GM19463 (cell line): ENCODE measurements at regions not wholly inside any gene's neighbourhood (a gene's known extent, or its start where the extent isn't known, plus 50 kb on each side); places are given as distances from the start of the nearest gene placed in this dataset.
"Not testable (repeated sequence)": the region's sequence is repeated elsewhere in the genome, so short reads cannot be mapped to it uniquely, and the experiment has no call there.

Experiments used
- ATAC-seq: cut with Tn5 transposase; IDR thresholded peaks from one replicate; pipeline ENCODE4 v1.9.1; 2021; ENCODE audit warnings: mild to moderate bottlenecking, moderate library complexity; ENCODE audit not compliant: unreplicated experiment

GRCh38 chr10:109126541-109126940 is 796.8 kb downstream of the XPNPEP1 start:
- ATAC-seq, result no peak

GRCh38 chr10:109126016-109126415 is 797.3 kb downstream of the XPNPEP1 start:
- ATAC-seq, result no peak

GRCh38 chr10:109115179-109115578 is 808.1 kb downstream of the XPNPEP1 start:
- ATAC-seq, result no peak

GRCh38 chr10:109114579-109114978 is 808.7 kb downstream of the XPNPEP1 start:
- ATAC-seq, result no peak

- no peak for ATAC-seq
Observed at GRCh38 chr10:109106604-109107003, 816.7 kb downstream of the XPNPEP1 start.

- no peak for ATAC-seq
Observed at GRCh38 chr10:109105725-109106124, 817.6 kb downstream of the XPNPEP1 start.

GRCh38 chr10:109104806-109105205 is 818.5 kb downstream of the XPNPEP1 start:
- ATAC-seq, result no peak

- ATAC-seq, result no peak
Observed at GRCh38 chr10:109103278-109103677, 820.0 kb downstream of the XPNPEP1 start.

- no peak for ATAC-seq
Observed at GRCh38 chr10:109089779-109090178, 833.5 kb downstream of the XPNPEP1 start.

GRCh38 chr10:109071539-109071938 is 851.8 kb downstream of the XPNPEP1 start:
- no peak for ATAC-seq

- no peak for ATAC-seq
Observed at GRCh38 chr10:109070492-109070891, 852.8 kb downstream of the XPNPEP1 start.

- ATAC-seq, result no peak
Observed at GRCh38 chr10:109067031-109067430, 856.3 kb downstream of the XPNPEP1 start.

- ATAC-seq, result no peak
Observed at GRCh38 chr10:109065821-109066220, 857.5 kb downstream of the XPNPEP1 start.

- ATAC-seq, result no peak
Observed at GRCh38 chr10:109062371-109062770, 860.9 kb downstream of the XPNPEP1 start.

- no peak for ATAC-seq
Observed at GRCh38 chr10:109055243-109055642, 868.1 kb downstream of the XPNPEP1 start.

- no peak for ATAC-seq
Observed at GRCh38 chr10:109047856-109048255, 875.5 kb downstream of the XPNPEP1 start.

GRCh38 chr10:109046427-109046826 is 876.9 kb downstream of the XPNPEP1 start:
- not testable (repeated sequence) for ATAC-seq

- no peak for ATAC-seq
Observed at GRCh38 chr10:109040622-109041021, 882.7 kb downstream of the XPNPEP1 start.

GRCh38 chr10:109037978-109038377 is 885.3 kb downstream of the XPNPEP1 start:
- ATAC-seq, result no peak

- no peak for ATAC-seq
Observed at GRCh38 chr10:109030581-109031210, 892.6 kb downstream of the XPNPEP1 start.

- ATAC-seq, result peak; percentile 72
Observed at GRCh38 chr10:109029870-109030269, 893.4 kb downstream of the XPNPEP1 start.

GRCh38 chr10:109027534-109028185 is 895.7 kb downstream of the XPNPEP1 start:
- ATAC-seq, result no peak

- ATAC-seq, result no peak
Observed at GRCh38 chr10:109025172-109025571, 898.1 kb downstream of the XPNPEP1 start.
